Lung (tissue), 11 donors: ENCODE measurements at regions not wholly inside any gene's neighbourhood (a gene's known extent, or its start where the extent isn't known, plus 50 kb on each side); places are given as distances from the start of the nearest gene placed in this dataset.

ENCODE experiments used
- ATAC-seq: fragments of 200-7000 bp; cut with Tn5 transposase; one replicate; pipeline ENCODE4 v1.9.1; 2020; ENCODE audit warnings: moderate number of reproducible peaks; ENCODE audit not compliant: insufficient read depth, low FRiP score
- DNase-seq, 3 donors: peaks; one replicate each; pipeline ENCODE4 v3.0.0-alpha.2; 2013 to 2017
- H3K27ac ChIP-seq, 2 donors: one replicate each; pipeline ENCODE4 v1.5.1; 2013; ENCODE audit warnings: mild to moderate bottlenecking in 2 of 2, moderate library complexity in 2 of 2, control low read depth in 1 of 2, inconsistent platforms in 1 of 2, low read depth in 1 of 2, low read length in 1 of 2
- H3K27me3 ChIP-seq, 3 donors: one replicate each; pipeline ENCODE4 v1.5.1; 2013; ENCODE audit warnings: low read length in 2 of 3; ENCODE audit not compliant: control insufficient read depth in 3 of 3, insufficient read depth in 3 of 3
- H3K36me3 ChIP-seq, 4 donors: one replicate each; pipeline ENCODE4 v1.5.1; 2013; ENCODE audit warnings: low read length in 4 of 4, mild to moderate bottlenecking in 1 of 4, moderate library complexity in 1 of 4; ENCODE audit not compliant: control insufficient read depth in 4 of 4, insufficient read depth in 4 of 4
- H3K4me1 ChIP-seq, 5 donors: one replicate each; pipeline ENCODE4 v1.5.1; 2013; ENCODE audit warnings: low read length in 5 of 5, mild to moderate bottlenecking in 2 of 5, moderate library complexity in 1 of 5; ENCODE audit not compliant: control insufficient read depth in 5 of 5, insufficient read depth in 5 of 5
- H3K4me3 ChIP-seq: one replicate; pipeline ENCODE4 v1.5.1; 2013; ENCODE audit warnings: mild to moderate bottlenecking, control low read depth, moderate library complexity
- H3K9ac ChIP-seq, 2 donors: one replicate each; pipeline ENCODE4 v1.5.1; 2013; ENCODE audit warnings: low read length in 2 of 2, control low read depth in 1 of 2; ENCODE audit not compliant: insufficient read depth in 1 of 2
- H3K9me3 ChIP-seq, 4 donors: one replicate each; pipeline ENCODE4 v1.5.1; 2013; ENCODE audit warnings: low read length in 3 of 4, mild to moderate bottlenecking in 1 of 4, moderate library complexity in 1 of 4; ENCODE audit not compliant: control insufficient read depth in 4 of 4, insufficient read depth in 3 of 4
- WGBS, 2 donors: extraction: QIAGEN DNeasy Blood & Tissue Kit; methylation state at CpG; one replicate each; pipeline ENCODE4 v1.1.7; 2013; 5-methylcytosine and 5-hydroxymethylcytosine counted together
- TF ChIP-seq, protein P1 (sequence below): IDR thresholded peaks from 2 replicates; pipeline ENCODE4 v1.5.1; 2012; ENCODE audit warnings: mild to moderate bottlenecking; ENCODE audit errors: control extremely low read depth, extremely low read depth
- donor health status: control.
- donor health status: control.
- donor health status: Bipolar disorder and iron deficiency.
- donor health status: healthy.
- donor health status: DM: yes; HTN: yes; CAD: no.

DNA sequence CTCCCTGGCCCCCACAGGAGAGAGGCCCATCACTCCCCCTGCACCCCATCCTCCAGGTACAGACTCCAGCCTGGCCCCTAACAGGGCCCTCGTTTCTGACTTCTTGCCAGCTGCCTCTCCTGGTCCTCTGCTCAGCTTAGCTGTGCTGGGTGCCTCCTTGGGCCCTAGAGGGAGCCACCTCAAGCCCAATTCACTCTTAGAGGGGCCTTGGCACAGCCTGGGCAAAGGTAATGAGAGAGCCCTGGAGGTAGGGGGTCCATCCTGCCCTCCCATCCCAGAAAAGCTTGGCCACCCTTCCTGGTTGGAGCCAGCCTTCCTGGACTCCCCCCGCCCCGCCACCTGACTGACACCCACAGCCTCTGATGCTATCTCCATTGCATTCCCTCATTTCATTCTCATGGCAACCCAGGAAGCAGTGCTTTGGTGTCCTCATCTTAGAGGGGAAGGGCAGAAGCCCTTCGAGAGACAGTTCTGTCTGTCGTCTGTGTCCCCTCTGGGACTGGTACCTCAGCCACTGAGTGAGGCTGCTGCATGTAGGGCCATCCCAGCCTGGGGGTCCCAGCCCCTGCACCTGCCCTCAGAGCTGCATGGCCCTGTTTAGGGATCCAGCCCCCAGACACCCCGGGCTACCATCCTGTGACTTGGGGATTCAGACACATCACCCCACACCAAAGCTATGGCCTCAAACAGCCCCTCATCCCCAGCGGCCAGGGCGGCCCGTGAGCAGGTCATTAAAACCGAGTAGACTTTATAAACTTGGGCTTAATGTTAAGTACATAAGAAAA lies 95.5 kb downstream of the BARX1 start:
- Histone ChIP-seq H3K9me3 (peaks cover 0 to 6% (median 0%) of the 10 kb centered on the region in 4 donors), H3K9ac (no peak overlapping the region), H3K36me3 (no peaks in the 10 kb centered on the region), H3K27ac (no peak overlapping the region), H3K4me1 (no peaks in the 10 kb centered on the region), H3K27me3 (peaks cover 3 to 9% (median 4%) of the 10 kb centered on the region in 3 donors), H3K4me3 (no peak overlapping the region)
- DNase-seq (no peak), ATAC-seq (no peak)
- TF ChIP-seq, protein P1, sequence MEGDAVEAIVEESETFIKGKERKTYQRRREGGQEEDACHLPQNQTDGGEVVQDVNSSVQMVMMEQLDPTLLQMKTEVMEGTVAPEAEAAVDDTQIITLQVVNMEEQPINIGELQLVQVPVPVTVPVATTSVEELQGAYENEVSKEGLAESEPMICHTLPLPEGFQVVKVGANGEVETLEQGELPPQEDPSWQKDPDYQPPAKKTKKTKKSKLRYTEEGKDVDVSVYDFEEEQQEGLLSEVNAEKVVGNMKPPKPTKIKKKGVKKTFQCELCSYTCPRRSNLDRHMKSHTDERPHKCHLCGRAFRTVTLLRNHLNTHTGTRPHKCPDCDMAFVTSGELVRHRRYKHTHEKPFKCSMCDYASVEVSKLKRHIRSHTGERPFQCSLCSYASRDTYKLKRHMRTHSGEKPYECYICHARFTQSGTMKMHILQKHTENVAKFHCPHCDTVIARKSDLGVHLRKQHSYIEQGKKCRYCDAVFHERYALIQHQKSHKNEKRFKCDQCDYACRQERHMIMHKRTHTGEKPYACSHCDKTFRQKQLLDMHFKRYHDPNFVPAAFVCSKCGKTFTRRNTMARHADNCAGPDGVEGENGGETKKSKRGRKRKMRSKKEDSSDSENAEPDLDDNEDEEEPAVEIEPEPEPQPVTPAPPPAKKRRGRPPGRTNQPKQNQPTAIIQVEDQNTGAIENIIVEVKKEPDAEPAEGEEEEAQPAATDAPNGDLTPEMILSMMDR: no peak
- WGBS, 2 donors: 73 to 76% methylated on average over 10 of the region's 10 CpGs

DNA sequence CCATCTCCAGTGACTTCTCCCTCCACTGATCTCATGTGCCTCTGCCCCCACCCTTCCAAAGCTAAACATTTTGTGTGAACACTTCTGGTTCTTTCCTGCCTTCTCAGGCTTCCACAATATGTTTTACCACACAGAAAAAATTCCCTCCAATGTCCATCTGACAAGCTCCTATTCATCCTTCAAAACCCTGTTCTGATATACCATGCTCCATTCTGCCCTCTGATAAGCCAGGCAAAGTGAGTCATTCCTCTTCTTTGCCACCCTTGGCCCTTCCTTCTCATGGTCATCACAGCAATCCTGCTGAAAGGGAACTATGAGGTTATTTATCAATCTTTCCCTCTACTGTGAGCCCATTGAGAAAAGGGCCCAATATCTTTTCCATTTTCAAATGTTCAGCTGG lies 97.6 kb downstream of the BARX1 start:
- H3K4me3 ChIP-seq: no peak overlapping the region
- H3K4me1 ChIP-seq: no peaks in the 10 kb centered on the region
- ATAC-seq (no peak), DNase-seq (no peak)
- H3K27ac ChIP-seq: no peak overlapping the region
- no peaks in the 10 kb centered on the region for H3K36me3 ChIP-seq
- peaks cover 0 to 6% (median 2%) of the 10 kb centered on the region in 4 donors for H3K9me3 ChIP-seq
- TF ChIP-seq, protein P1: no peak
- no peak overlapping the region for H3K9ac ChIP-seq
- peaks cover 3 to 9% (median 4%) of the 10 kb centered on the region in 3 donors for H3K27me3 ChIP-seq

DNA sequence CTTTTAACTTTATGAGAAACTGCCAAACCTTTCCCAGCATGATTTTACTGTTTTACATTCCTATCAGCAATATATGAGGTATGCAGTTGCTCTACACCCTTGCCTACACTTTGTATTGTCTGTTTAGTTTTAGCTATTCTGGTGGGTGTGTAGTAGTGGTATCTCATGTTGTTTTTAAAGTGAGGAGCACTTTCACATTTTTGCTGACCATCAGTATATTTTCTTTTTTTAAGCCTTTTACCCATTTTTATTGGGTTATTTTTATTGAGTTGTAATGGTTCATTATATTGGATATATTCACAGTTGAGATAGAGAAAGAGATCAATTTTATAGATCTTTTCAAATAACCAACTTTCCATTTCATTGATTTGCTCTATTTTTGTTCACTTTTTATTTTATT lies 102.4 kb downstream of the BARX1 start:
- H3K27me3 ChIP-seq: peaks cover 0 to 4% (median 0%) of the 10 kb centered on the region in 3 donors
- no peaks in the 10 kb centered on the region for H3K4me1 ChIP-seq
- H3K9ac ChIP-seq: no peak overlapping the region
- no peak for ATAC-seq
- H3K36me3 ChIP-seq: no peaks in the 10 kb centered on the region
- TF ChIP-seq, protein P1: no peak
- H3K27ac ChIP-seq: no peak overlapping the region
- peaks cover 0 to 9% (median 4%) of the 10 kb centered on the region in 4 donors for H3K9me3 ChIP-seq
- no peak overlapping the region for H3K4me3 ChIP-seq
- DNase-seq: no peak

DNA sequence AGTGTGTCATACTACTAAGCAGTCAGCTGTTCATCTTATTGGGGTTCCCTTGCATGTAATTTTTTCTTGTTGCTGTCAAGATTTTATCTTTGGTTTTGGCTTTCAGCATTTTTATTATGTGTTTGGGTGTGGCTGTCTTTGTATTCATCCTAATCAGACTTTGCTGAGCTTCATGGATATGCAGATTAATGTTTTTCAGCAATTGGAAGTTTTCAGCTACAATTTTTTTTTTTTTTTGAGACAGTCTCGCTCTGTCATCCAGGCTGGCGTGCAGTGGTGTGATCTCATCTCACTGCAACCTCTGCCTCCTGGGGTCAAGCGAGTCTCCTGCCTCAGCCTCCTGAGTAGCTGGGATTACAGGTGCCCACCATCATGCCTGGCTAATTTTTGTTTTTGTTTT lies 108.8 kb downstream of the BARX1 start:
- TF ChIP-seq, protein P1: no peak
- WGBS, 2 donors: 84 to 94% methylated on average over 3 of the region's 3 CpGs
- Histone ChIP-seq H3K4me3 (no peak overlapping the region), H3K27me3 (no peaks in the 10 kb centered on the region), H3K4me1 (no peaks in the 10 kb centered on the region), H3K9ac (no peak overlapping the region), H3K36me3 (no peaks in the 10 kb centered on the region), H3K9me3 (peaks cover 0 to 3% (median 0%) of the 10 kb centered on the region in 4 donors), H3K27ac (no peak overlapping the region)
- DNase-seq (no peak), ATAC-seq (no peak)
